Activated CD8-positive, alpha-beta T cell treated with anti-CD3 and anti-CD28 coated beads, Interleukin-2, amount 10 ng/mL, durations not matched to agents 7 days and 5 days (primary cell): ENCODE measurements at regions not wholly inside any gene's neighbourhood (a gene's known extent, or its start where the extent isn't known, plus 50 kb on each side); places are given as distances from the start of the nearest gene placed in this dataset.

Experiments used
- ATAC-seq: fragments of 150-1000 bp; cut with Tn5 transposase; one replicate; pipeline ENCODE4 v1.10.0; 2021; ENCODE audit warnings: moderate library complexity
- CTCF ChIA-PET: fragments of 350-600 bp; sonication (Branson Sonifier 250); formaldehyde crosslinking; loops from one replicate; lab custom pipeline; 2021; ENCODE audit warnings: antibody characterized with exemption; lab: Charles Lee
- POLR2A ChIA-PET: fragments of 350-600 bp; sonication (Branson Sonifier 250); formaldehyde crosslinking; loops from one replicate; lab custom pipeline; 2021; ENCODE audit warnings: antibody characterized with exemption; lab: Charles Lee
- DNase-seq: peaks from one replicate; pipeline ENCODE4 v3.0.0-alpha.2; 2020
- H3K27ac Mint-ChIP-seq: one replicate; pipeline ENCODE4 v1.8.0; 2021; ENCODE audit warnings: mild to moderate bottlenecking, mixed read lengths
- H3K27me3 Mint-ChIP-seq: one replicate; pipeline ENCODE4 v1.8.0; 2021; ENCODE audit warnings: low read depth, mixed read lengths
- H3K36me3 Mint-ChIP-seq: one replicate; pipeline ENCODE4 v1.8.0; 2021; ENCODE audit warnings: low read depth, mixed read lengths
- H3K4me1 Mint-ChIP-seq: one replicate; pipeline ENCODE4 v1.8.0; 2021; ENCODE audit warnings: low read depth, mixed read lengths
- H3K4me3 Mint-ChIP-seq: one replicate; pipeline ENCODE4 v1.8.0; 2021; ENCODE audit warnings: mild to moderate bottlenecking, mixed read lengths
- H3K9me3 Mint-ChIP-seq: one replicate; pipeline ENCODE4 v1.8.0; 2022; ENCODE audit warnings: mixed read lengths; ENCODE audit not compliant: insufficient read depth

- H3K36me3 Mint-ChIP-seq = no peaks in the 10 kb centered on the region
- H3K27ac Mint-ChIP-seq = no peak overlapping the region
- ATAC-seq (no peak), DNase-seq (no peak)
- H3K27me3 Mint-ChIP-seq = no peaks in the 10 kb centered on the region
- ChIA-PET POLR2A (no interaction called here), CTCF (no interaction called here)
- no peaks in the 10 kb centered on the region for H3K4me1 Mint-ChIP-seq
- H3K4me3 Mint-ChIP-seq = no peak overlapping the region
- H3K9me3 Mint-ChIP-seq = no peaks in the 10 kb centered on the region
Observed at GRCh38 chr20:18972251-18972876, 158.8 kb downstream of the SCP2D1 start.

GRCh38 chr20:18973529-18974173 is 160.1 kb downstream of the SCP2D1 start:
- no peak overlapping the region for H3K4me3 Mint-ChIP-seq
- no peak overlapping the region for H3K27ac Mint-ChIP-seq
- ChIA-PET POLR2A (no interaction called here), CTCF (no interaction called here)
- H3K9me3 Mint-ChIP-seq = no peaks in the 10 kb centered on the region
- DNase-seq (no peak), ATAC-seq (no peak)
- H3K4me1 Mint-ChIP-seq = no peaks in the 10 kb centered on the region
- H3K36me3 Mint-ChIP-seq = no peaks in the 10 kb centered on the region
- H3K27me3 Mint-ChIP-seq = no peaks in the 10 kb centered on the region

- DNase-seq (no peak), ATAC-seq (no peak)
- Mint-ChIP-seq H3K4me1 (no peaks in the 10 kb centered on the region), H3K4me3 (no peak overlapping the region), H3K36me3 (no peaks in the 10 kb centered on the region), H3K27ac (no peak overlapping the region), H3K27me3 (no peaks in the 10 kb centered on the region), H3K9me3 (no peaks in the 10 kb centered on the region)
- POLR2A ChIA-PET = no interaction called here
- CTCF ChIA-PET = no interaction called here
Observed at GRCh38 chr20:18974660-18975059, 161.1 kb downstream of the SCP2D1 start.

- Mint-ChIP-seq H3K4me3 (no peak overlapping the region), H3K4me1 (no peaks in the 10 kb centered on the region), H3K27me3 (no peaks in the 10 kb centered on the region), H3K9me3 (no peaks in the 10 kb centered on the region), H3K36me3 (no peaks in the 10 kb centered on the region), H3K27ac (no peak overlapping the region)
- ATAC-seq = no peak
- no peak for DNase-seq
- ChIA-PET POLR2A (no interaction called here), CTCF (no interaction called here)
Observed at GRCh38 chr20:18977441-18977840, 163.9 kb downstream of the SCP2D1 start.

- Mint-ChIP-seq H3K4me1 (no peaks in the 10 kb centered on the region), H3K4me3 (no peak overlapping the region), H3K27me3 (no peaks in the 10 kb centered on the region), H3K9me3 (no peaks in the 10 kb centered on the region), H3K36me3 (no peaks in the 10 kb centered on the region), H3K27ac (no peak overlapping the region)
- DNase-seq (no peak), ATAC-seq (no peak)
- CTCF ChIA-PET = no interaction called here
- POLR2A ChIA-PET = no interaction called here
Observed at GRCh38 chr20:18978311-18978710, 164.7 kb downstream of the SCP2D1 start.

- H3K27me3 Mint-ChIP-seq = no peaks in the 10 kb centered on the region
- H3K4me3 Mint-ChIP-seq = no peak overlapping the region
- H3K4me1 Mint-ChIP-seq = no peaks in the 10 kb centered on the region
- H3K9me3 Mint-ChIP-seq = no peaks in the 10 kb centered on the region
- ChIA-PET POLR2A (no interaction called here), CTCF (no interaction called here)
- no peak overlapping the region for H3K27ac Mint-ChIP-seq
- DNase-seq (no peak), ATAC-seq (no peak)
- no peaks in the 10 kb centered on the region for H3K36me3 Mint-ChIP-seq
Observed at GRCh38 chr20:18979132-18979531, 165.5 kb downstream of the SCP2D1 start.

- H3K27me3 Mint-ChIP-seq = no peaks in the 10 kb centered on the region
- H3K9me3 Mint-ChIP-seq = no peaks in the 10 kb centered on the region
- CTCF ChIA-PET = no interaction called here
- POLR2A ChIA-PET = no interaction called here
- H3K4me3 Mint-ChIP-seq = no peak overlapping the region
- H3K36me3 Mint-ChIP-seq = no peaks in the 10 kb centered on the region
- H3K4me1 Mint-ChIP-seq = no peaks in the 10 kb centered on the region
- DNase-seq (no peak), ATAC-seq (no peak)
- H3K27ac Mint-ChIP-seq = no peak overlapping the region
Observed at GRCh38 chr20:18981962-18982539, 168.5 kb downstream of the SCP2D1 start.

- no peaks in the 10 kb centered on the region for H3K36me3 Mint-ChIP-seq
- H3K27ac Mint-ChIP-seq = no peak overlapping the region
- no peaks in the 10 kb centered on the region for H3K4me1 Mint-ChIP-seq
- ATAC-seq (no peak), DNase-seq (no peak)
- no peak overlapping the region for H3K4me3 Mint-ChIP-seq
- H3K27me3 Mint-ChIP-seq = no peaks in the 10 kb centered on the region
- POLR2A ChIA-PET = no interaction called here
- CTCF ChIA-PET = no interaction called here
- H3K9me3 Mint-ChIP-seq = no peaks in the 10 kb centered on the region
Observed at GRCh38 chr20:18983796-18984195, 170.2 kb downstream of the SCP2D1 start.

- Mint-ChIP-seq H3K27ac (no peak overlapping the region), H3K9me3 (no peaks in the 10 kb centered on the region), H3K4me1 (no peaks in the 10 kb centered on the region), H3K4me3 (no peak overlapping the region), H3K27me3 (no peaks in the 10 kb centered on the region), H3K36me3 (no peaks in the 10 kb centered on the region)
- no peak for ATAC-seq
- POLR2A ChIA-PET = no interaction called here
- DNase-seq = no peak
- CTCF ChIA-PET = no interaction called here
Observed at GRCh38 chr20:18984238-18985200, 170.9 kb downstream of the SCP2D1 start.

- no peaks in the 10 kb centered on the region for H3K4me1 Mint-ChIP-seq
- no peak overlapping the region for H3K27ac Mint-ChIP-seq
- DNase-seq (no peak), ATAC-seq (no peak)
- ChIA-PET CTCF (interaction anchor here (0.7 kb wide), 1 partner anchor 82 kb away, joined by 4 read pairs; no protein-coding TSS in a partner anchor), POLR2A (no interaction called here)
- no peaks in the 10 kb centered on the region for H3K36me3 Mint-ChIP-seq
- no peak overlapping the region for H3K4me3 Mint-ChIP-seq
- no peaks in the 10 kb centered on the region for H3K27me3 Mint-ChIP-seq
- H3K9me3 Mint-ChIP-seq = no peaks in the 10 kb centered on the region
Observed at GRCh38 chr20:18985551-18985950, 172.0 kb downstream of the SCP2D1 start.

- DNase-seq (no peak), ATAC-seq (no peak)
- H3K9me3 Mint-ChIP-seq = no peaks in the 10 kb centered on the region
- no peak overlapping the region for H3K27ac Mint-ChIP-seq
- CTCF ChIA-PET = interaction anchor here (0.7 kb wide), 1 partner anchor 81 kb away, joined by 4 read pairs; no protein-coding TSS in a partner anchor
- no peaks in the 10 kb centered on the region for H3K4me1 Mint-ChIP-seq
- H3K27me3 Mint-ChIP-seq = no peaks in the 10 kb centered on the region
- no peaks in the 10 kb centered on the region for H3K36me3 Mint-ChIP-seq
- H3K4me3 Mint-ChIP-seq = no peak overlapping the region
- POLR2A ChIA-PET = interaction anchor here (0.6 kb wide), 1 partner anchor 1955 kb away, joined by 4 read pairs; no protein-coding TSS in a partner anchor
Observed at GRCh38 chr20:18986146-18986830, 172.7 kb downstream of the SCP2D1 start.
